Uterus (tissue), 3 donors: ENCODE measurements at regions not wholly inside any gene's neighbourhood (a gene's known extent, or its start where the extent isn't known, plus 50 kb on each side); places are given as distances from the start of the nearest gene placed in this dataset.

Source experiments
- DNase-seq, 2 donors: peaks; one replicate each; pipeline ENCODE4 v3.0.0-alpha.2; 2019 to 2020
- H3K27ac ChIP-seq, 2 donors: fragments of 200-600 bp; sonication (generic); 1 replicate in 1 of 2; 2 replicates in 1 of 2; pipeline ENCODE4 v1.5.1; 2016 to 2018
- H3K27me3 ChIP-seq, 2 donors: fragments of 200-600 bp; sonication (generic); one replicate each; pipeline ENCODE4 v1.5.1; 2018 to 2019; ENCODE audit warnings: control low read depth in 1 of 2
- H3K36me3 ChIP-seq, 2 donors: fragments of 200-600 bp; sonication (generic); one replicate each; pipeline ENCODE4 v1.5.1; 2019; ENCODE audit warnings: control low read depth in 1 of 2
- H3K4me1 ChIP-seq, 2 donors: fragments of 200-600 bp; sonication (generic); one replicate each; pipeline ENCODE4 v1.5.1; 2018 to 2019; ENCODE audit warnings: control low read depth in 1 of 2
- H3K4me3 ChIP-seq, 2 donors: fragments of 200-600 bp; sonication (generic); 1 replicate in 1 of 2; 2 replicates in 1 of 2; pipeline ENCODE4 v1.5.1; 2018 to 2019; ENCODE audit warnings: mild to moderate bottlenecking in 1 of 2
- H3K9me3 ChIP-seq, 2 donors: fragments of 200-600 bp; sonication (generic); one replicate each; pipeline ENCODE4 v1.5.1; 2019; ENCODE audit warnings: control low read depth in 1 of 2
- POLR2A ChIP-seq, 2 donors: fragments of 450-650 bp; IDR thresholded peaks; one replicate each; pipeline ENCODE4 v1.6.1; 2016; ENCODE audit warnings: antibody characterized with exemption in 2 of 2, mild to moderate bottlenecking in 1 of 2, moderate library complexity in 1 of 2
- intact Hi-C: fragments of 100-400 bp; cut with DNase I; formaldehyde crosslinking; loops from one replicate; pipeline ENCODE4 v1.15.1; 2023; ENCODE audit warnings: low total_unique reads
- TF ChIP-seq, protein P1 (sequence below), 4 experiments: fragments of 200-600 bp in 2 of 4; fragments of 450-650 bp in 2 of 4; sonication (generic) in 2 of 4; IDR thresholded peaks; one replicate each; pipeline ENCODE4 v1.5.1; 2016 to 2019; ENCODE audit warnings: antibody characterized with exemption in 4 of 4, mild to moderate bottlenecking in 2 of 4, moderate library complexity in 1 of 4
- donor health status: DM: yes; HTN: yes; CAD: no.

DNA sequence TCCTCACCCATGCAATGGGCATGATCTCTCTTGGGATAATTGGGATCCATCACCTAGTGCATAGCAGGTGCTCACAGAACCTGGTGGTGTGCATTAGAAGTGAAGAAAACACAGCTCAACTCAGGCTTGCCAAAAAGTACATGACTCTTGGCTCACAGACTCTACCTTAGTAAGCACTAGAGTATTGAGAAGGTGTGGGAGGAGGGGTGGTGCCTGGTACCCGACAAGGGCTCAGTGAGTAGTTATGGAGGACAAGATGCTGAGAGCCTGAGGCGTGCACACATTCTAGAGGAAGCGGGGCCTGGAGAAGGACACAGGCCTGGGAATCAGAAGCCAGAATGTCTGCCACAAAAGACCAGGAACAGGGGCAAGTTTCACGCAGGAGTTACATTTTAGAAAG is 100.3 kb upstream of the GRIK3 start:
- no peaks in the 10 kb centered on the region for H3K27me3 ChIP-seq
- H3K4me1 ChIP-seq = no peaks in the 10 kb centered on the region
- H3K9me3 ChIP-seq = no peaks in the 10 kb centered on the region
- TF ChIP-seq POLR2A (IDR thresholded peaks at IDR 0.05) = no peak
- TF ChIP-seq, protein P1, sequence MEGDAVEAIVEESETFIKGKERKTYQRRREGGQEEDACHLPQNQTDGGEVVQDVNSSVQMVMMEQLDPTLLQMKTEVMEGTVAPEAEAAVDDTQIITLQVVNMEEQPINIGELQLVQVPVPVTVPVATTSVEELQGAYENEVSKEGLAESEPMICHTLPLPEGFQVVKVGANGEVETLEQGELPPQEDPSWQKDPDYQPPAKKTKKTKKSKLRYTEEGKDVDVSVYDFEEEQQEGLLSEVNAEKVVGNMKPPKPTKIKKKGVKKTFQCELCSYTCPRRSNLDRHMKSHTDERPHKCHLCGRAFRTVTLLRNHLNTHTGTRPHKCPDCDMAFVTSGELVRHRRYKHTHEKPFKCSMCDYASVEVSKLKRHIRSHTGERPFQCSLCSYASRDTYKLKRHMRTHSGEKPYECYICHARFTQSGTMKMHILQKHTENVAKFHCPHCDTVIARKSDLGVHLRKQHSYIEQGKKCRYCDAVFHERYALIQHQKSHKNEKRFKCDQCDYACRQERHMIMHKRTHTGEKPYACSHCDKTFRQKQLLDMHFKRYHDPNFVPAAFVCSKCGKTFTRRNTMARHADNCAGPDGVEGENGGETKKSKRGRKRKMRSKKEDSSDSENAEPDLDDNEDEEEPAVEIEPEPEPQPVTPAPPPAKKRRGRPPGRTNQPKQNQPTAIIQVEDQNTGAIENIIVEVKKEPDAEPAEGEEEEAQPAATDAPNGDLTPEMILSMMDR (IDR thresholded peaks at IDR 0.05) = no peak
- H3K4me3 ChIP-seq = no peak overlapping the region
- no peaks in the 10 kb centered on the region for H3K36me3 ChIP-seq
- no peak for DNase-seq
- intact Hi-C loops = no loop called here
- no peak overlapping the region for H3K27ac ChIP-seq

DNA sequence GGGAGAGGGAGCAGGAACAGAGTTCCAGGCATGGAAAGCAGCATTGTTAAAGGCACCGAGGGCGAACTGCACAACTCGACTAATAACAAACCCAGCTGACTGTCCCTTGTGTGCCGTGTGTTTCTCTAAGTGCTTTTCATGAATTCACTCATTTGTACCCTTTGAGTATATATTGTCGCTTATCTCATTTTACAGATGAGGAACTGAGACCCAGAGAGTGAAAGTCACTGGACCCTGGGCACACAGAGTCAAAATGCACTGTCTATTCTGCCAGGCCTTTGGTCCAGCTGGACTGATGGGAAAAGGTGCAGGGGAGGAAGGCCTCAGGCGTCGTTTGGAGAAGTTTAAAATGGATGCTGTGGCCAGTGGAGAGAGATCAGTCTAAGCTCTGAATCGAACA is 100.7 kb upstream of the GRIK3 start:
- intact Hi-C loops = no loop called here
- Histone ChIP-seq H3K4me3 (no peak overlapping the region), H3K4me1 (no peaks in the 10 kb centered on the region), H3K27ac (no peak overlapping the region), H3K27me3 (no peaks in the 10 kb centered on the region), H3K9me3 (no peaks in the 10 kb centered on the region), H3K36me3 (no peaks in the 10 kb centered on the region)
- DNase-seq = no peak
- TF ChIP-seq POLR2A (IDR thresholded peaks at IDR 0.05) = no peak
- TF ChIP-seq, protein P1 (IDR thresholded peaks at IDR 0.05) = no peak

- no peaks in the 10 kb centered on the region for H3K9me3 ChIP-seq
- H3K4me3 ChIP-seq = no peak overlapping the region
- no peak for DNase-seq
- H3K36me3 ChIP-seq = no peaks in the 10 kb centered on the region
- TF ChIP-seq, protein P1 (IDR thresholded peaks at IDR 0.05) = no peak
- no peak for TF ChIP-seq POLR2A (IDR thresholded peaks at IDR 0.05)
- no peaks in the 10 kb centered on the region for H3K27me3 ChIP-seq
- H3K27ac ChIP-seq = no peak overlapping the region
- no peaks in the 10 kb centered on the region for H3K4me1 ChIP-seq
- intact Hi-C loops = no loop called here
Observed at GRCh38 chr1:37137014-37137413, 102.7 kb upstream of the GRIK3 start.

DNA sequence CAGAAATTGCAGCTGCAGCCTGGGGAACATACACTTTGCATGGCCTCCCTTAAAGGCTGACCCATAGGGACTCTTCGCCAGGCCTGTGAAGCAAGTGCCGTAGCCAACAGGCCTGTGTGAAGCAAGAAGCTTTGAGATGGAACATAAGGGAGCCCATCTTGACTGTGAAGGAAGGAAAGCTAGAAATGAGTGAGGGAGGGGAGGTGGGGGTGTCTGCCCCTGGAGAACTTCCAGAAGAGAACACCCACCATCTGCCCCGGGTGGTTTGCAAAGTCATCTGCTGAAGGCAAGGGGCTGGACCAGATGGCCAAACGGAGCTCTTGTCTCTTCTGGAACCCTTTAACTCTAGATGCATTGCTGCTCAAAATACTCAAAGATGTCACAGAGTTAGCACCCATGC is 103.3 kb upstream of the GRIK3 start:
- intact Hi-C loops = no loop called here
- H3K27ac ChIP-seq = no peak overlapping the region

DNA sequence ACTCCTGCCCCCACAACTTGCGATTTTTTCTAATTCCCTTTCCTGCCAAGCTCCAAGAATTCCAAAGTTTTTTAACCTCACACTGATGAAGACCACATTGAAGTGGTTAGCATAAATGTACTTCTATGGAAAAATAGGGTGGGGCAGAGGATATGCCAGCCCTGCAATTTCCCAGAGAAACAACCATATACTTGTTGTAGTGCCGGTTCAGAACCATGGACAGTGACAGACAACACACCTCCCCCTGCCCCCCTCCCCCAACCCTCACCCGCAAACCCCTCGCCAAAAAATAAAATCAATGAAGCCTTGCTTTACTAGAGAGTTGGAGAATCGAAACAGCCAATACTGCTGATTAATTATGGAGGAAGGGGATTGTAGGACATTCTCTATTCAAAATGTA is 109.5 kb upstream of the GRIK3 start:
- Histone ChIP-seq H3K36me3 (no peaks in the 10 kb centered on the region), H3K9me3 (no peaks in the 10 kb centered on the region), H3K27me3 (no peaks in the 10 kb centered on the region), H3K4me1 (no peaks in the 10 kb centered on the region), H3K4me3 (no peak overlapping the region), H3K27ac (no peak overlapping the region)
- DNase-seq = no peak
- intact Hi-C loops = no loop called here
- TF ChIP-seq, protein P1 (IDR thresholded peaks at IDR 0.05) = no peak
- no peak for TF ChIP-seq POLR2A (IDR thresholded peaks at IDR 0.05)

More for the DNA sequence above, 103.3 kb upstream of the GRIK3 start:
- Histone ChIP-seq H3K4me3 (no peak overlapping the region), H3K4me1 (no peaks in the 10 kb centered on the region), H3K27me3 (no peaks in the 10 kb centered on the region), H3K36me3 (no peaks in the 10 kb centered on the region), H3K9me3 (no peaks in the 10 kb centered on the region)
- TF ChIP-seq, protein P1 (IDR thresholded peaks at IDR 0.05) = no peak
- no peak for TF ChIP-seq POLR2A (IDR thresholded peaks at IDR 0.05)
- no peak for DNase-seq
